ENCODE measurements at regions not wholly inside any gene's neighbourhood (a gene's known extent, or its start where the extent isn't known, plus 50 kb on each side); places are given as distances from the start of the nearest gene placed in this dataset.
A peak's percentile ranks its signal among the peaks of the same experiment; 100 is the strongest.

DNA sequence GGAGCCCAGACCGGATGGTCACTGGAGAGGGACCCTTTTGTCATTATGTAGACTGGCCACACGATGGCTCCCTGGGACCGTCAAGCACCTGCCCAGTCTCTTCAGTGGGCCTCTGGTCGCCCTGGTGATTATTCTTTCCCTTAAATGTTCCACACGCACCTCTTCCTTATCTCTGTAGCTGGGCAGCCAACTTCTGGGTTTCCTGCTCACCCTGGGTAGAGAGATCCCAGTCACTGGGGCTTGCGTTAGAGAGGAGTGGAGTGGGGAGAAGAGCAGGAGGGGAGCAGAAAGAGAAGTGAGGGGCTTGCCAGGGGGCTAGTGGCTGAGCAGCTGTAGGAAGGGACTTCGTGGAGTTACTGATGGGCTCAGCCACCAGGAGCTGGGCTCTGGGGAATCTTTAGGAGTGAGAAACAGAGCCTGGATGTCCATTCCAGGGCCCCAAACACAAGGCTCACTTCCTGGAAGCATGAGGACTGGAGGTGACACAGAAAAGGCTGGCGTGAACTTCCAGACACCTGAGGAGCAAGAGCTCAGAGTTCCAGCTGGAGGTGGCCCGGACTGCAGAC lies 150.1 kb downstream of the DHX35 start:
- Histone ChIP-seq H3K9ac (ENCODE audit: low read depth, low read length, poor library complexity) (no peak overlapping the region), H3K79me1 (ENCODE audit: low read depth, low read length) (no peaks in the 10 kb centered on the region), H3K27ac (replicated peaks; ENCODE audit: low read length) (no peak overlapping the region), H3K36me3 (replicated peaks in 1 of 2; ENCODE audit: control insufficient read depth in 2 of 2, insufficient read depth in 2 of 2, low read length in 2 of 2) (no peaks in the 10 kb centered on the region), H2BK12ac (ENCODE audit: low read length) (no peak overlapping the region), H2AK5ac (ENCODE audit: low read depth, low read length) (no peak overlapping the region), H3K18ac (ENCODE audit: low read length) (peak overlapping the region; percentile 29), H2AFZ (ENCODE audit: low read length) (peak overlapping the region; percentile 82), H2BK5ac (ENCODE audit: low read length) (no peak overlapping the region), H4K8ac (ENCODE audit: low read depth, low read length) (no peak overlapping the region), H2BK120ac (ENCODE audit: low read depth, low read length) (peak overlapping the region; percentile 1), H3K27me3 (ENCODE audit: control insufficient read depth in 3 of 3, insufficient read depth in 3 of 3, low read depth in 1 of 3, low read length in 3 of 3) (peaks cover 0 to 4% (median 0%) of the 10 kb centered on the region in 3 experiments), H3K4me2 (ENCODE audit: insufficient read depth, low read length, poor library complexity, severe bottlenecking) (peak overlapping the region; percentile 43), H3K4me3 (ENCODE audit: low read length in 2 of 2) (no peak overlapping the region), H2BK15ac (ENCODE audit: low read length) (peak overlapping the region; percentile 5), H3K4me1 (ENCODE audit: control insufficient read depth in 2 of 2, insufficient read depth in 1 of 2, low read depth in 1 of 2, low read length in 2 of 2) (peaks cover 3 to 18% of the 10 kb centered on the region in 2 donors), H3K23ac (ENCODE audit: low read depth, low read length, poor library complexity) (no peak overlapping the region), H3K9me3 (replicated peaks in 1 of 2; ENCODE audit: control insufficient read depth in 2 of 2, insufficient read depth in 1 of 2, low read depth in 1 of 2, low read length in 2 of 2) (no peaks in the 10 kb centered on the region), H3K14ac (ENCODE audit: low read length) (no peak overlapping the region), H4K91ac (ENCODE audit: low read depth, low read length, poor library complexity) (no peak overlapping the region), H3K4ac (ENCODE audit: low read length) (no peak overlapping the region)
- DNase-seq (ENCODE audit: low spot score): peak; percentile 66
- WGBS, 2 donors (ENCODE audit: extremely low coverage in 2 of 2, insufficient read length in 2 of 2, insufficient replicate concordance in 1 of 2): no CpG with 5 or more reads among the region's 9 CpGs

- Histone ChIP-seq H3K4ac (ENCODE audit: low read length) (no peak overlapping the region), H4K8ac (ENCODE audit: low read depth, low read length) (no peak overlapping the region), H3K9me3 (replicated peaks in 1 of 2; ENCODE audit: control insufficient read depth in 2 of 2, insufficient read depth in 1 of 2, low read depth in 1 of 2, low read length in 2 of 2) (no peaks in the 10 kb centered on the region), H3K4me2 (ENCODE audit: insufficient read depth, low read length, poor library complexity, severe bottlenecking) (peak overlapping the region; percentile 43), H3K23ac (ENCODE audit: low read depth, low read length, poor library complexity) (no peak overlapping the region), H2AFZ (ENCODE audit: low read length) (peak overlapping the region; percentile 82), H4K91ac (ENCODE audit: low read depth, low read length, poor library complexity) (no peak overlapping the region), H2AK5ac (ENCODE audit: low read depth, low read length) (no peak overlapping the region), H2BK5ac (ENCODE audit: low read length) (no peak overlapping the region), H3K18ac (ENCODE audit: low read length) (peak overlapping the region; percentile 20), H2BK120ac (ENCODE audit: low read depth, low read length) (no peak overlapping the region), H3K9ac (ENCODE audit: low read depth, low read length, poor library complexity) (no peak overlapping the region), H3K79me1 (ENCODE audit: low read depth, low read length) (no peaks in the 10 kb centered on the region), H3K4me1 (ENCODE audit: control insufficient read depth in 2 of 2, insufficient read depth in 1 of 2, low read depth in 1 of 2, low read length in 2 of 2) (peaks cover 3 to 18% of the 10 kb centered on the region in 2 donors), H3K36me3 (replicated peaks in 1 of 2; ENCODE audit: control insufficient read depth in 2 of 2, insufficient read depth in 2 of 2, low read length in 2 of 2) (no peaks in the 10 kb centered on the region), H3K4me3 (ENCODE audit: low read length in 2 of 2) (no peak overlapping the region), H2BK15ac (ENCODE audit: low read length) (no peak overlapping the region), H3K27me3 (ENCODE audit: control insufficient read depth in 3 of 3, insufficient read depth in 3 of 3, low read depth in 1 of 3, low read length in 3 of 3) (peaks cover 0 to 4% (median 0%) of the 10 kb centered on the region in 3 experiments), H2BK12ac (ENCODE audit: low read length) (no peak overlapping the region), H3K27ac (replicated peaks; ENCODE audit: low read length) (peak overlapping the region; percentile 34), H3K14ac (ENCODE audit: low read length) (no peak overlapping the region)
- DNase-seq (ENCODE audit: low spot score): no peak
- no CpG with 5 or more reads among the region's 4 CpGs for WGBS, 2 donors (ENCODE audit: extremely low coverage in 2 of 2, insufficient read length in 2 of 2, insufficient replicate concordance in 1 of 2)
These were observed 149.4 kb downstream of the DHX35 start for GRCh38 chr20:39111359-39112177.

DNA sequence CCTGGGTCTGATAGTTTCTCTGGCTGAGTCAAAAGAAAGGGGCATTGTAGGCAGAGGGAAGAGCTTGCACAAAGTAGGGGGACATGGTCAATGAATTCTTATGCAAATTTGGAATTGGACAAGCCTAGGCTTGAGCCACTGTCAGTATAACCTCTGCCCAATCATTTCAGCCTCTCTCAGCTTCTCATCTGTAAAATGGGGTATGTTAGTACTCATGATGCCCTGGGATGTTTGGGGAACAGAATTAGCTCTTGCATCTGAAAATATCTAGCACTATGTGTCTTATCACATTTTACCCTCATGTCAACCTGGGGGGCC lies 148.6 kb downstream of the DHX35 start:
- no peak overlapping the region for H2BK15ac ChIP-seq (ENCODE audit: low read length)
- H3K79me1 ChIP-seq (ENCODE audit: low read depth, low read length): no peaks in the 10 kb centered on the region
- no peak overlapping the region for H2AK5ac ChIP-seq (ENCODE audit: low read depth, low read length)
- no peak overlapping the region for H2BK5ac ChIP-seq (ENCODE audit: low read length)
- H3K23ac ChIP-seq (ENCODE audit: low read depth, low read length, poor library complexity): no peak overlapping the region
- H3K27me3 ChIP-seq (ENCODE audit: control insufficient read depth in 3 of 3, insufficient read depth in 3 of 3, low read depth in 1 of 3, low read length in 3 of 3): peaks cover 0 to 4% (median 0%) of the 10 kb centered on the region in 3 experiments
- H2AFZ ChIP-seq (ENCODE audit: low read length): no peak overlapping the region
- no peaks in the 10 kb centered on the region for H3K9me3 ChIP-seq (replicated peaks in 1 of 2; ENCODE audit: control insufficient read depth in 2 of 2, insufficient read depth in 1 of 2, low read depth in 1 of 2, low read length in 2 of 2)
- H3K4me2 ChIP-seq (ENCODE audit: insufficient read depth, low read length, poor library complexity, severe bottlenecking): no peak overlapping the region
- no peak overlapping the region for H2BK12ac ChIP-seq (ENCODE audit: low read length)
- no peak overlapping the region for H3K4me3 ChIP-seq (ENCODE audit: low read length in 2 of 2)
- no peak overlapping the region for H3K18ac ChIP-seq (ENCODE audit: low read length)
- no peaks in the 10 kb centered on the region for H3K36me3 ChIP-seq (replicated peaks in 1 of 2; ENCODE audit: control insufficient read depth in 2 of 2, insufficient read depth in 2 of 2, low read length in 2 of 2)
- H3K9ac ChIP-seq (ENCODE audit: low read depth, low read length, poor library complexity): no peak overlapping the region
- no peak overlapping the region for H4K91ac ChIP-seq (ENCODE audit: low read depth, low read length, poor library complexity)
- no peak for DNase-seq (ENCODE audit: low spot score)
- no peak overlapping the region for H3K4ac ChIP-seq (ENCODE audit: low read length)
- no peak overlapping the region for H4K8ac ChIP-seq (ENCODE audit: low read depth, low read length)
- no peak overlapping the region for H3K27ac ChIP-seq (replicated peaks; ENCODE audit: low read length)
- H3K4me1 ChIP-seq (ENCODE audit: control insufficient read depth in 2 of 2, insufficient read depth in 1 of 2, low read depth in 1 of 2, low read length in 2 of 2): peaks cover 3 to 18% of the 10 kb centered on the region in 2 donors
- H2BK120ac ChIP-seq (ENCODE audit: low read depth, low read length): no peak overlapping the region
- no peak overlapping the region for H3K14ac ChIP-seq (ENCODE audit: low read length)

DNA sequence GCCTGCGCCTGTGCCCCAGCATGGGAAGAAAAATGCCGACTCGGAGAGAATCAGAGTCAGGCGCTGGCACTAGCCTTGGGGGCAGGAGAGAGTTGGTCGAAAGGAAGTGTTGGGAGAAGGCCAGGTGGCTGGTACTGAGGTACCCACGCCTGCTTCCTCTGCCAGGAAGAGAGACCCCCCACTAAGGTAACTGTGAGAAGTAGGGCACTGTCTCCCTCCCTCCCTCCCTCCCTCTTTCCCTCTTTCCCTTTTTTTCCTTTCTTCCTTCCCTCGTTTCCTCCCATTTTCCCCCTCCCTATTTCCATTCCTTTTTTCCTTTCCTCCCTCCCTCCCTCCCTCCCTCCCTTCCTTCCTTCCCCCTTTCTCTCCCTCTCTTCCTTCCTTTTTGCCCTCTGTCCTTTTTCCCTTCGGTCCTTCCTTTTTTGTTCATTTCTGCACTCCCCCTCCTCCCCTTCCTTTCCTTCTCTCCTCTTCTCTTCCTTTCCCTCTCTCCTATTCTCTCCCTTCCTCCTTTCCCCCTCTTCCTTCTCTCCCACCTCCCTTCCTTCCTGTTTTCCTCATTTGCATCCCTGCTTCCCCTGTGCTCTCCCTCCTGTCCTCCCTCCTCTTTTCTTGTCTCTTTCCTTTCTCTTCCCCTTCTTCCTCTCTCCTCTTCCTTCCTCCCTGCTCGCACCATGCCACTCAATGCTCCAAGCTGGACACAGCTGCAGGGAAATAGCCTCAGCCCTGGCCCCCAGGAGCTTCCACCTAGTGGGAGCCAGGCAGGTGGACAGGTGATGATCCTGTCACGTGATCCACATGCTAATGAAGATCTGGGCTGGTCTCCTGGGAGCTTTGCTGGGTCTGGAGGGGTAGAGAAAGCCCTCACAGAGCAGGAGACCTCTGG lies 148.0 kb downstream of the DHX35 start:
- no peak overlapping the region for H3K27ac ChIP-seq (replicated peaks; ENCODE audit: low read length)
- no peak overlapping the region for H3K4ac ChIP-seq (ENCODE audit: low read length)
- no peak overlapping the region for H2BK120ac ChIP-seq (ENCODE audit: low read depth, low read length)
- H2BK5ac ChIP-seq (ENCODE audit: low read length): no peak overlapping the region
- no peak overlapping the region for H2AFZ ChIP-seq (ENCODE audit: low read length)
- no peak overlapping the region for H2AK5ac ChIP-seq (ENCODE audit: low read depth, low read length)
- H3K79me1 ChIP-seq (ENCODE audit: low read depth, low read length): no peaks in the 10 kb centered on the region
- H3K4me3 ChIP-seq (ENCODE audit: low read length in 2 of 2): no peak overlapping the region
- WGBS, 2 donors (ENCODE audit: extremely low coverage in 2 of 2, insufficient read length in 2 of 2, insufficient replicate concordance in 1 of 2): 95% methylated on average over 1 of the region's 10 CpGs; no CpG with 5 or more reads in 1 of the 2 donors
- no peak for DNase-seq (ENCODE audit: low spot score)
- H3K27me3 ChIP-seq (ENCODE audit: control insufficient read depth in 3 of 3, insufficient read depth in 3 of 3, low read depth in 1 of 3, low read length in 3 of 3): peaks cover 0 to 4% (median 0%) of the 10 kb centered on the region in 3 experiments
- H4K8ac ChIP-seq (ENCODE audit: low read depth, low read length): no peak overlapping the region
- H3K14ac ChIP-seq (ENCODE audit: low read length): no peak overlapping the region
- peak overlapping the region; percentile 45 for H3K18ac ChIP-seq (ENCODE audit: low read length)
- H3K9me3 ChIP-seq (replicated peaks in 1 of 2; ENCODE audit: control insufficient read depth in 2 of 2, insufficient read depth in 1 of 2, low read depth in 1 of 2, low read length in 2 of 2): no peaks in the 10 kb centered on the region
- peaks cover 3 to 18% of the 10 kb centered on the region in 2 donors for H3K4me1 ChIP-seq (ENCODE audit: control insufficient read depth in 2 of 2, insufficient read depth in 1 of 2, low read depth in 1 of 2, low read length in 2 of 2)
- no peak overlapping the region for H3K23ac ChIP-seq (ENCODE audit: low read depth, low read length, poor library complexity)
- H3K4me2 ChIP-seq (ENCODE audit: insufficient read depth, low read length, poor library complexity, severe bottlenecking): no peak overlapping the region
- H2BK15ac ChIP-seq (ENCODE audit: low read length): no peak overlapping the region
- no peak overlapping the region for H4K91ac ChIP-seq (ENCODE audit: low read depth, low read length, poor library complexity)
- H2BK12ac ChIP-seq (ENCODE audit: low read length): no peak overlapping the region
- H3K36me3 ChIP-seq (replicated peaks in 1 of 2; ENCODE audit: control insufficient read depth in 2 of 2, insufficient read depth in 2 of 2, low read length in 2 of 2): no peaks in the 10 kb centered on the region
- H3K9ac ChIP-seq (ENCODE audit: low read depth, low read length, poor library complexity): no peak overlapping the region

All from neuronal stem cell (in vitro differentiated cells).